ENCODE measurements at regions not wholly inside any gene's neighbourhood (a gene's known extent, or its start where the extent isn't known, plus 50 kb on each side); places are given as distances from the start of the nearest gene placed in this dataset.

- no peak overlapping the region for H3K27ac ChIP-seq
- H3K4me1 ChIP-seq, result no peaks in the 10 kb centered on the region
- H3K9me3 ChIP-seq, result no peaks in the 10 kb centered on the region
- no peak for TF ChIP-seq POLR2A (IDR thresholded peaks at IDR 0.05)
- TF ChIP-seq, protein P1, sequence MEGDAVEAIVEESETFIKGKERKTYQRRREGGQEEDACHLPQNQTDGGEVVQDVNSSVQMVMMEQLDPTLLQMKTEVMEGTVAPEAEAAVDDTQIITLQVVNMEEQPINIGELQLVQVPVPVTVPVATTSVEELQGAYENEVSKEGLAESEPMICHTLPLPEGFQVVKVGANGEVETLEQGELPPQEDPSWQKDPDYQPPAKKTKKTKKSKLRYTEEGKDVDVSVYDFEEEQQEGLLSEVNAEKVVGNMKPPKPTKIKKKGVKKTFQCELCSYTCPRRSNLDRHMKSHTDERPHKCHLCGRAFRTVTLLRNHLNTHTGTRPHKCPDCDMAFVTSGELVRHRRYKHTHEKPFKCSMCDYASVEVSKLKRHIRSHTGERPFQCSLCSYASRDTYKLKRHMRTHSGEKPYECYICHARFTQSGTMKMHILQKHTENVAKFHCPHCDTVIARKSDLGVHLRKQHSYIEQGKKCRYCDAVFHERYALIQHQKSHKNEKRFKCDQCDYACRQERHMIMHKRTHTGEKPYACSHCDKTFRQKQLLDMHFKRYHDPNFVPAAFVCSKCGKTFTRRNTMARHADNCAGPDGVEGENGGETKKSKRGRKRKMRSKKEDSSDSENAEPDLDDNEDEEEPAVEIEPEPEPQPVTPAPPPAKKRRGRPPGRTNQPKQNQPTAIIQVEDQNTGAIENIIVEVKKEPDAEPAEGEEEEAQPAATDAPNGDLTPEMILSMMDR (IDR thresholded peaks at IDR 0.05), result no peak
- DNase-seq, result no peak
- H3K4me3 ChIP-seq, result no peak overlapping the region
- no peaks in the 10 kb centered on the region for H3K27me3 ChIP-seq
- no peaks in the 10 kb centered on the region for H3K36me3 ChIP-seq
Observed at GRCh38 chr2:51213826-51214225, 181.9 kb upstream of the NRXN1 start.

GRCh38 chr2:51212374-51212773, 180.4 kb upstream of the NRXN1 start:
- H3K27me3 ChIP-seq, result no peaks in the 10 kb centered on the region
- H3K27ac ChIP-seq, result no peak overlapping the region
- no peak overlapping the region for H3K4me3 ChIP-seq
- no peak for DNase-seq
- no peaks in the 10 kb centered on the region for H3K36me3 ChIP-seq
- H3K4me1 ChIP-seq, result no peaks in the 10 kb centered on the region
- no peak for TF ChIP-seq POLR2A (IDR thresholded peaks at IDR 0.05)
- TF ChIP-seq, protein P1 (IDR thresholded peaks at IDR 0.05), result no peak
- no peaks in the 10 kb centered on the region for H3K9me3 ChIP-seq

DNA sequence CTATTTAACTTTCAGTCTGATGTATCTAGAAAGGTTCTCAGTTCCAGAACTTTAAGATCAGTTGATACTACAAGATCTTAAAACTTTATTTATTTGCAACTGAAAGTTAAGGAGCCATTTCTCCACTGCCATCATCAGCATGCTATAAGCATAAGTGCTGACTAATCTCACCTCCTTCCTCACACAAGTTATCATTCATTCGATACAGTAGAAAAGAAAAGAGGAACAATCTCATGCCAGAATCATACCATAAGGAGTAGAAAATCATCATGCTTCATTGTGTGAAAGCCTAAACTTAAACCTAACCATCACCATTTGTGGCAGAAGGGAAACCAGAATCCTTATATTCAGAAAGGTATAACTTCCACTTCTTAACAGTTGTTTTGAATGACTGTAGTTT, 176.6 kb upstream of the NRXN1 start:
- Histone ChIP-seq H3K9me3 (no peaks in the 10 kb centered on the region), H3K27me3 (no peaks in the 10 kb centered on the region), H3K4me3 (no peak overlapping the region), H3K4me1 (no peaks in the 10 kb centered on the region), H3K36me3 (no peaks in the 10 kb centered on the region), H3K27ac (no peak overlapping the region)
- no peak for DNase-seq
- TF ChIP-seq, protein P1 (IDR thresholded peaks at IDR 0.05), result no peak
- TF ChIP-seq POLR2A (IDR thresholded peaks at IDR 0.05), result no peak

GRCh38 chr2:51201295-51201694, 169.4 kb upstream of the NRXN1 start:
- no peaks in the 10 kb centered on the region for H3K4me1 ChIP-seq
- no peak overlapping the region for H3K27ac ChIP-seq
- TF ChIP-seq, protein P1 (IDR thresholded peaks at IDR 0.05), result no peak
- no peak for TF ChIP-seq POLR2A (IDR thresholded peaks at IDR 0.05)
- no peak overlapping the region for H3K4me3 ChIP-seq
- no peak for DNase-seq
- H3K36me3 ChIP-seq, result no peaks in the 10 kb centered on the region
- H3K27me3 ChIP-seq, result no peaks in the 10 kb centered on the region
- no peaks in the 10 kb centered on the region for H3K9me3 ChIP-seq

DNA sequence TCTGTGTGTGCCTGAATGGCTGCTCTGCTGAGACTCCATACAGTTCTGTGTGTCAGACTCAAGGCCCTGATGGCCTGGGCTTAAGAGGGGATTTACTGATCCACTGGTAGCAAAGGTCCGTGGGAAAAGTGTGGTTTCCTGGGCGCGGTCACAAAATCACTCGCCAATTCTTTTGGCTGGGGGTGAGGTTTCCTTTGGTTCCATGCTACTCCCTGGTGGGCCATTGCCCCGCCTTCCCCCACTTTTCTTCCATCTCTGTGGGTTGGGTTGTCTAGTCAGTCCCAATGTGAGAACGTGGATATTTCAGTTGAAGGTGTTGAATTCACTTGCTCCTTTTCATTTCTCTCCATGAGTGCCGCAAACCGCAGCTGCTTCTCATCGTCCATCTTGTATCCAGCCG, 162.7 kb upstream of the NRXN1 start:
- no peak for DNase-seq
- Histone ChIP-seq H3K4me3 (no peak overlapping the region), H3K27ac (no peak overlapping the region)

More for the DNA sequence above, 162.7 kb upstream of the NRXN1 start:
- H3K27me3 ChIP-seq, result no peaks in the 10 kb centered on the region
- no peaks in the 10 kb centered on the region for H3K4me1 ChIP-seq
- no peaks in the 10 kb centered on the region for H3K36me3 ChIP-seq
- TF ChIP-seq POLR2A (IDR thresholded peaks at IDR 0.05), result no peak
- TF ChIP-seq, protein P1 (IDR thresholded peaks at IDR 0.05), result no peak
- H3K9me3 ChIP-seq, result no peaks in the 10 kb centered on the region

Data from Peyer's patch (tissue), 4 donors.